Fibroblast of lung (primary cell): ENCODE measurements at regions not wholly inside any gene's neighbourhood (a gene's known extent, or its start where the extent isn't known, plus 50 kb on each side); places are given as distances from the start of the nearest gene placed in this dataset.

ENCODE experiments used
- EZH2 ChIP-seq: IDR thresholded peaks from 2 replicates; pipeline ENCODE4 v1.5.1; 2012; ENCODE audit warnings: low read length, control low read depth, mild to moderate bottlenecking; ENCODE audit errors: missing control alignments
- TF ChIP-seq, protein P1 (sequence below), 2 donors: IDR thresholded peaks in 1 of 2; conservative IDR thresholded peaks in 1 of 2; 1 replicate in 1 of 2; 2 replicates in 1 of 2; pipeline ENCODE4 v1.5.1; 2011 to 2012; ENCODE audit warnings: low read length in 2 of 2, control low read depth in 1 of 2, inconsistent platforms in 1 of 2, low read depth in 1 of 2, mild to moderate bottlenecking in 1 of 2

DNA sequence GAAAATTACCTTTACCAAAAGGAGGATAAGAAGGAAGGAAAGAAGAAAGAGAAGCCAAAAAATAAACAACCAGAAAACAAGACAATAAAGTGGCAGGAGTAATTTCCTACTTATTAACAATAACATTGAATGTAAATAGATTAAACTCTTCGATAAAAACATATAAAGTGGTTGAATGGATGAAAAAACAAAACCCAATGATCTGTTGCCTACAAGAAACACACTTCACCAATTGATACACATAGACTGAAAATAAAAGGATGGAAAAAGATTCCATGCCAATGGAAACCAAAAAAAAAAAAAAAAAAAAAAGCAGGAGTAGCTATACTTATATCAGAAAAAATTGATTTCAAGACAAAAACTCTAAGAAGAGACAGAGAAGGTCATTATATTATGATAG lies 518.9 kb downstream of the BCKDHB start:
- TF ChIP-seq, protein P1, sequence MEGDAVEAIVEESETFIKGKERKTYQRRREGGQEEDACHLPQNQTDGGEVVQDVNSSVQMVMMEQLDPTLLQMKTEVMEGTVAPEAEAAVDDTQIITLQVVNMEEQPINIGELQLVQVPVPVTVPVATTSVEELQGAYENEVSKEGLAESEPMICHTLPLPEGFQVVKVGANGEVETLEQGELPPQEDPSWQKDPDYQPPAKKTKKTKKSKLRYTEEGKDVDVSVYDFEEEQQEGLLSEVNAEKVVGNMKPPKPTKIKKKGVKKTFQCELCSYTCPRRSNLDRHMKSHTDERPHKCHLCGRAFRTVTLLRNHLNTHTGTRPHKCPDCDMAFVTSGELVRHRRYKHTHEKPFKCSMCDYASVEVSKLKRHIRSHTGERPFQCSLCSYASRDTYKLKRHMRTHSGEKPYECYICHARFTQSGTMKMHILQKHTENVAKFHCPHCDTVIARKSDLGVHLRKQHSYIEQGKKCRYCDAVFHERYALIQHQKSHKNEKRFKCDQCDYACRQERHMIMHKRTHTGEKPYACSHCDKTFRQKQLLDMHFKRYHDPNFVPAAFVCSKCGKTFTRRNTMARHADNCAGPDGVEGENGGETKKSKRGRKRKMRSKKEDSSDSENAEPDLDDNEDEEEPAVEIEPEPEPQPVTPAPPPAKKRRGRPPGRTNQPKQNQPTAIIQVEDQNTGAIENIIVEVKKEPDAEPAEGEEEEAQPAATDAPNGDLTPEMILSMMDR (conservative IDR thresholded peaks at IDR 0.05 in 1 of 2, IDR thresholded peaks at IDR 0.05 in 1 of 2; ENCODE audit: low read depth in 1 of 2, low read length in 2 of 2) = no peak
- TF ChIP-seq EZH2 = no peak
